Activated T-cell treated with anti-CD3 and anti-CD28 coated beads, Interleukin-2, amount 50 U/mL, for 72 hours (primary cell): ENCODE measurements at regions not wholly inside any gene's neighbourhood (a gene's known extent, or its start where the extent isn't known, plus 50 kb on each side); places are given as distances from the start of the nearest gene placed in this dataset.
"Not testable (repeated sequence)": the region's sequence is repeated elsewhere in the genome, so short reads cannot be mapped to it uniquely, and the experiment has no call there.

Source experiments
- ATAC-seq, 2 donors: fragments of 150-1000 bp; cut with Tn5 transposase; replicated peaks in 1 of 2; 2 replicates each; pipeline ENCODE4 v1.10.0; 2021; ENCODE audit warnings: moderate library complexity in 2 of 2, mild to moderate bottlenecking in 1 of 2
- DNase-seq, 2 donors: peaks; one replicate each; pipeline ENCODE4 v3.0.0; 2021 to 2022; ENCODE audit warnings: mixed read lengths in 1 of 2
- H3K27ac Mint-ChIP-seq: one replicate; pipeline ENCODE4 v1.8.0; 2022; ENCODE audit warnings: mild to moderate bottlenecking, moderate library complexity, mixed read lengths
- H3K27me3 Mint-ChIP-seq: one replicate; pipeline ENCODE4 v1.8.0; 2022; ENCODE audit warnings: low read depth, mixed read lengths
- H3K36me3 Mint-ChIP-seq, 2 donors: one replicate each; pipeline ENCODE4 v1.8.0; 2022; ENCODE audit warnings: mixed read lengths in 2 of 2, mild to moderate bottlenecking in 1 of 2; ENCODE audit not compliant: insufficient read depth in 2 of 2
- H3K4me1 Mint-ChIP-seq: one replicate; pipeline ENCODE4 v1.8.0; 2022; ENCODE audit warnings: low read depth, mixed read lengths
- H3K4me3 Mint-ChIP-seq, 2 donors: one replicate each; pipeline ENCODE4 v1.8.0; 2022; ENCODE audit warnings: mild to moderate bottlenecking in 2 of 2, mixed read lengths in 2 of 2, moderate library complexity in 2 of 2
- H3K9me3 Mint-ChIP-seq, 2 donors: one replicate each; pipeline ENCODE4 v1.8.0; 2022; ENCODE audit warnings: mixed read lengths in 2 of 2

DNA sequence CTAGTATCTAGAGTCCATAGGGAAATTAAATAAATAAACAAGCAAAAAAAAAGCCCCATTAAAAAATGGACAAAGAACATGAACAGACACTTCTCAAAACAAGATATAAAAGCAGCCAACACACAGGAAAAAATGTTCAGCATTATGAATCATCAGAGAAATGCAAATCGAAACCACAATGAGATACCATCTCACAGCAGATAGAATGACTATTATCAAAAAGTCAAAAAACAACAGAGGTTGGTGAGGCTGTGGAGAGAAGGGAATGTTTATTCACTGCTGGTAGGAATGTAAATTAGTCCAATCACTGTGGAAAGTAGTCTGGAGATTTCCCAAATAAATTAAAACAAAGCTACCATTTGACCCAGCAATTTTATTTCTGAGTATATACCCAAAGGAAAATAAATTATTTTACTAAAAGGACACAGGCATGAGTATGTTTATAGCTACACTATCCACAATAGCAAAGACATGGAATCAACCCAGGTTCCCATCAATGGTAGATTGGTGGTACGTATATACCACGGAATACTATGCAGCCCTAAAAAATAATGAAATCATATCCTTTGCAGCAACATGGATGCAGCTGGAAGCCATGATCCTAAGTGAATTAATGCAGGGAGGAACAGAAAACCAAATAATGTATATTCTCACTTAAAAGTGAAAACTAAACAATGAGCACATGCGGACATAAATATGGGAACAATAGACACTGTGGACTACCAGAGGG, 366.5 kb upstream of the SEMA3C start:
- peaks cover 9% of the 10 kb centered on the region for H3K4me1 Mint-ChIP-seq
- no peak overlapping the region for H3K4me3 Mint-ChIP-seq
- H3K27ac Mint-ChIP-seq, result no peak overlapping the region
- H3K9me3 Mint-ChIP-seq, result peaks cover 4 to 10% of the 10 kb centered on the region in 2 donors
- ATAC-seq, result peak in 1 of 2 donors; percentile 59
- H3K27me3 Mint-ChIP-seq, result no peaks in the 10 kb centered on the region
- DNase-seq, result no peak
- H3K36me3 Mint-ChIP-seq, result no peaks in the 10 kb centered on the region

DNA sequence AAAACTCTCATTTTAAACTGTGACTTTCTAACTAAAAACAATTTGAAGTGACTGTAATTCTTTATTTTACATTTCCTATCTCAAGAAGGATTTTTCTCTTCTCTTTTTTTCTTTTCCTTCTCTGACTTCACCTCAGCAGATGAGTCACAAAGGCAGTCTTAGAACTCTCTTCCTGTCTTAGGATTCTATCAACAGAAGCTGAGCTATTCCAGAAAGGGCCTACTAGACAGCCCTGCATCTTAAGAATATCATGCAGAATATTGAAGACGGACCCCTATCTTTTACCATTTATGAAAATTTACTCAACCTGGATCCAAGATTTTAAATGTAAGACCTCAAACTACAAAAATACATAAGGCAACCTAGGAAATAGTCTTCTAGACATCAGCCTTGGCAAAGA, 365.7 kb upstream of the SEMA3C start:
- no peak for ATAC-seq
- no peak overlapping the region for H3K4me3 Mint-ChIP-seq
- no peak overlapping the region for H3K27ac Mint-ChIP-seq
- no peaks in the 10 kb centered on the region for H3K36me3 Mint-ChIP-seq
- H3K27me3 Mint-ChIP-seq, result no peaks in the 10 kb centered on the region
- H3K9me3 Mint-ChIP-seq, result peaks cover 4 to 10% of the 10 kb centered on the region in 2 donors
- no peak for DNase-seq
- peaks cover 9% of the 10 kb centered on the region for H3K4me1 Mint-ChIP-seq

- H3K27me3 Mint-ChIP-seq, result no peaks in the 10 kb centered on the region
These were observed 361.7 kb upstream of the SEMA3C start for GRCh38 chr7:81280531-81280930.

GRCh38 chr7:81277691-81278090, 358.8 kb upstream of the SEMA3C start:
- DNase-seq, result no peak
- ATAC-seq, result no peak
- no peak overlapping the region for H3K27ac Mint-ChIP-seq
- H3K27me3 Mint-ChIP-seq, result no peaks in the 10 kb centered on the region
- H3K36me3 Mint-ChIP-seq, result no peaks in the 10 kb centered on the region
- no peak overlapping the region for H3K4me3 Mint-ChIP-seq
- peaks cover 2 to 4% of the 10 kb centered on the region in 2 donors for H3K9me3 Mint-ChIP-seq
- no peaks in the 10 kb centered on the region for H3K4me1 Mint-ChIP-seq

More at GRCh38 chr7:81280531-81280930, 361.7 kb upstream of the SEMA3C start:
- H3K4me1 Mint-ChIP-seq, result peaks cover 9% of the 10 kb centered on the region
- DNase-seq, result no peak
- no peak overlapping the region for H3K27ac Mint-ChIP-seq
- peaks cover 4 to 8% of the 10 kb centered on the region in 2 donors for H3K9me3 Mint-ChIP-seq
- no peak for ATAC-seq
- H3K4me3 Mint-ChIP-seq, result no peak overlapping the region
- no peaks in the 10 kb centered on the region for H3K36me3 Mint-ChIP-seq

DNA sequence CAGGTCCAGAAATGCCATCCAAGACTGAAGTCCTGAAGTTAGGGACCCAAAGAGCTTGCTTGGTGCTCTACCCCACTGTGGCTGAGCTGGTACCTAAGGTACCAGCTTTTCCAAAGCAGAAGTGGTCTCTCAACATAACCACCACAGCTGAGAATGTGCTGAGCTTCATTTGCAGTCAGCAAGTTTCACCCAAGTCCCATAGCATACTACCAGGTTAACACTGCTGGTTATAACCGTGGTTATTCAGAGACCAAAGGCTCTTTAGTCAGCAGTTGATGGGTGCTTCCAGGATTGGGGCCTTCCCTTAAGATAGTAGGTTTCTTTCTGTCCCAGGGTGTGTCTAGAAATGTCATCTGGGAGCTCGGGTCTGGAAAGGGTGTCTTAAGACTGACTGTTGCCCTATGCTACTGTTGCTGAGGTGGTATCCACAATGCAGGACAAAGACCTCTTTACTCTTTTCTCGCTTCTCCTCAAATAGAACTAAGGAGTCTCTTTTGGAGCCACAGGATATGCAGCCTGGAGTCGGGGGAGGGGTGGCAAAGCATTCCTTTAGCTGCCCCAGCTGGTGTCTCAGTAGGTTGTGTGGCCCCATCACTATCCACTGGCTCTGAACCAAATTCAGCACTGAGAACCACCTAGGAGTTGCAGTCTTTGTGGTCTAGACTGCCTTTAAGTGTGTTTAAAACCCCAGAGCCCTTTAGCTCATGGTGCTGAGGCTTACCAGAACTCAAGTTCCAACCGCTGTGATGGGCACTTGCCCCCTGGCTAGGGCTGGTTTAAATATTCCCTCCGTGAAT, 354.9 kb upstream of the SEMA3C start:
- Mint-ChIP-seq H3K27me3 (no peaks in the 10 kb centered on the region), H3K4me1 (no peaks in the 10 kb centered on the region), H3K9me3 (peaks cover 1 to 5% of the 10 kb centered on the region in 2 donors), H3K36me3 (no peaks in the 10 kb centered on the region), H3K27ac (no peak overlapping the region), H3K4me3 (no peak overlapping the region)
- no peak for ATAC-seq
- no peak for DNase-seq

GRCh38 chr7:81272176-81272575, 353.3 kb upstream of the SEMA3C start:
- Mint-ChIP-seq H3K4me1 (no peaks in the 10 kb centered on the region), H3K27me3 (no peaks in the 10 kb centered on the region), H3K36me3 (no peaks in the 10 kb centered on the region), H3K9me3 (peaks cover 0 to 5% of the 10 kb centered on the region in 2 donors), H3K27ac (no peak overlapping the region), H3K4me3 (no peak overlapping the region)
- DNase-seq, result no peak
- ATAC-seq, result no peak

- Mint-ChIP-seq H3K9me3 (peaks cover 0 to 10% of the 10 kb centered on the region in 2 donors), H3K4me1 (no peaks in the 10 kb centered on the region), H3K36me3 (peaks cover 0 to 1% of the 10 kb centered on the region in 2 donors), H3K27ac (no peak overlapping the region), H3K27me3 (no peaks in the 10 kb centered on the region), H3K4me3 (no peak overlapping the region)
- DNase-seq, result no peak
- no peak for ATAC-seq
These were observed 349.7 kb upstream of the SEMA3C start for GRCh38 chr7:81268551-81268950.

DNA sequence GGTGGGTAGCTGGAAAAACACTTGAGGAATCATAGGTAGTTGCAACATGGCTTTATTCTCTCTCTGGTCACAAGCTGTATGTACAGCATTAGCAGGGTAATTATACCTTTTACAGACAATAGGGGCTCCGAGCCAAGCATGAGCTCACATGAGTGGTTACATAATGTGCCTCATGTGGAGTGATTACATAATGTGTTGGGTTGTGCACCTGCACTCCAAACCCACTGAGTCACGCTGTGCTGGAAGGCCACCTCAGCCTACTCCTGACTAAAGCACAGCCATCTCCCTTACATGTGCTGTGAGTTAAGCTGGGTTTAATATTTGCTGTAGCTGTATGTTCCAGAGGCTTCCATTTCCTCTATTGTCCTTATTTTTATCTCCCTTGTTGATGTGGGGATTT, 348.7 kb upstream of the SEMA3C start:
- no peaks in the 10 kb centered on the region for H3K4me1 Mint-ChIP-seq
- no peak overlapping the region for H3K4me3 Mint-ChIP-seq
- H3K9me3 Mint-ChIP-seq, result peaks cover under 1 to 10% of the 10 kb centered on the region in 2 donors
- no peak overlapping the region for H3K27ac Mint-ChIP-seq
- H3K27me3 Mint-ChIP-seq, result no peaks in the 10 kb centered on the region
- no peak for DNase-seq
- H3K36me3 Mint-ChIP-seq, result peaks cover 0 to 1% of the 10 kb centered on the region in 2 donors
- ATAC-seq, result no peak

- H3K36me3 Mint-ChIP-seq, result peaks cover 0 to 1% of the 10 kb centered on the region in 2 donors
- H3K27me3 Mint-ChIP-seq, result no peaks in the 10 kb centered on the region
- H3K27ac Mint-ChIP-seq, result no peak overlapping the region
- no peak overlapping the region for H3K4me3 Mint-ChIP-seq
- ATAC-seq, result no peak
- peaks cover 6 to 13% of the 10 kb centered on the region in 2 donors for H3K9me3 Mint-ChIP-seq
- no peak for DNase-seq
- H3K4me1 Mint-ChIP-seq, result no peaks in the 10 kb centered on the region
These were observed 345.3 kb upstream of the SEMA3C start for GRCh38 chr7:81264116-81264515.

GRCh38 chr7:81260152-81260551, 341.3 kb upstream of the SEMA3C start:
- ATAC-seq (no peak), DNase-seq (no peak)
- H3K27me3 Mint-ChIP-seq, result no peaks in the 10 kb centered on the region
- H3K9me3 Mint-ChIP-seq, result peaks cover 6 to 12% of the 10 kb centered on the region in 2 donors
- H3K27ac Mint-ChIP-seq, result no peak overlapping the region
- H3K36me3 Mint-ChIP-seq, result peaks cover 0 to 1% of the 10 kb centered on the region in 2 donors
- H3K4me1 Mint-ChIP-seq, result no peaks in the 10 kb centered on the region
- no peak overlapping the region for H3K4me3 Mint-ChIP-seq

DNA sequence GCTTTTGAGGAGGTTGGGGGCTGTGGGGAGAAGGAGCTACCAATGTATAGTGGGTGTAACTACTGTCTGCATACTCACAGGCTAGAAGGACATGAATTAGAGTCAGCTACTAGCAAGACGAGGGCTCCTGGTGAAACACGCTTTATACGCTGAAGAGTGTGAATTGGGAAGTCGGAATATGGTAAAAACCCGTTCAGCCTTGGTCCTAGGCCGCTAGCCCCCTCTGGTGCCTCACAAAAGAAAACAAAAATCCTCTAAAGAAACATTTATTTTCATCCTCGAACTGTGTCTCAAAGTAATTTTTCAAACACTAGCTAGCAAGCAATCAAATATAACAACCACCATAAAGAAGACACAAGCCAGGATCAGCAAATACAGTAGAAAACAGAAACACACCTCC, 338.1 kb upstream of the SEMA3C start:
- no peak for ATAC-seq
- Mint-ChIP-seq H3K27ac (no peak overlapping the region), H3K4me3 (no peak overlapping the region), H3K27me3 (no peaks in the 10 kb centered on the region), H3K4me1 (no peaks in the 10 kb centered on the region), H3K36me3 (no peaks in the 10 kb centered on the region), H3K9me3 (peaks cover 7 to 11% of the 10 kb centered on the region in 2 donors)
- DNase-seq, result no peak

GRCh38 chr7:81248420-81248819, 329.6 kb upstream of the SEMA3C start:
- Mint-ChIP-seq H3K27me3 (no peaks in the 10 kb centered on the region), H3K36me3 (no peaks in the 10 kb centered on the region), H3K4me3 (no peak overlapping the region), H3K4me1 (no peaks in the 10 kb centered on the region), H3K9me3 (peaks cover 4 to 10% of the 10 kb centered on the region in 2 donors), H3K27ac (no peak overlapping the region)
- ATAC-seq, result no peak
- no peak for DNase-seq

DNA sequence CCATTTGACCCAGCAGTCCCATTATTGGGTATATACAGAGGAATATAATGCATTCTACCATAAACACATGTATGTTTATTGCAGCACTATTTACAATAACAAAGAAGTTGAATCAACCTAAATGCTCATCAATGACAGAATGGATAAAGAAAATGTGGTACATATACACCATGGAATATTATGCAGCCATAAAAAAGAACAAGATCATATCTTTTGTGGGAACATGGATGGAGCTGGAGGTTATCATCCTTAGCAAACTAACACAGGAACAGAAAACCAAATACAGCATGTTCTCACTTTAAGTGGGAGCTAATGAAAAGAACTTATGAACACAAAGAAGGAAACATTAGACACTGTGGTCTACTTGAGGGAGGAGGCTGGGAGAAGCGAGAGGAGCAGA, 328.5 kb upstream of the SEMA3C start:
- not testable (repeated sequence) for H3K4me1 Mint-ChIP-seq, H3K4me3 Mint-ChIP-seq, ATAC-seq, DNase-seq, H3K27ac Mint-ChIP-seq, H3K36me3 Mint-ChIP-seq, H3K27me3 Mint-ChIP-seq
- H3K9me3 Mint-ChIP-seq, result peaks cover 4 to 10% of the 10 kb centered on the region in 2 donors
